ENCODE measurements at regions not wholly inside any gene's neighbourhood (a gene's known extent, or its start where the extent isn't known, plus 50 kb on each side); places are given as distances from the start of the nearest gene placed in this dataset.
"Not testable (repeated sequence)": the region's sequence is repeated elsewhere in the genome, so short reads cannot be mapped to it uniquely, and the experiment has no call there.

- H3K27ac Mint-ChIP-seq = no peak overlapping the region
- peaks cover 8% of the 10 kb centered on the region in 2 donors for H3K9me3 Mint-ChIP-seq
- ATAC-seq (replicated peaks in 1 of 2) (no peak), DNase-seq (no peak)
- H3K36me3 Mint-ChIP-seq (ENCODE audit: insufficient read depth in 2 of 2) = peaks cover 2 to 6% of the 10 kb centered on the region in 2 donors
- no peaks in the 10 kb centered on the region for H3K4me1 Mint-ChIP-seq (ENCODE audit: low read depth)
- no peak overlapping the region for H3K4me3 Mint-ChIP-seq
- no peaks in the 10 kb centered on the region for H3K27me3 Mint-ChIP-seq (ENCODE audit: low read depth)
These were observed 97.0 kb upstream of the FAM20C start for GRCh38 chr7:95180-95862.

- H3K4me1 Mint-ChIP-seq (ENCODE audit: low read depth) = no peaks in the 10 kb centered on the region
- H3K9me3 Mint-ChIP-seq = peaks cover 8% of the 10 kb centered on the region in 2 donors
- H3K27me3 Mint-ChIP-seq (ENCODE audit: low read depth) = no peaks in the 10 kb centered on the region
- H3K36me3 Mint-ChIP-seq (ENCODE audit: insufficient read depth in 2 of 2) = peaks cover 2 to 6% of the 10 kb centered on the region in 2 donors
- H3K4me3 Mint-ChIP-seq = no peak overlapping the region
- no peak for DNase-seq
- H3K27ac Mint-ChIP-seq = no peak overlapping the region
- no peak for ATAC-seq (replicated peaks in 1 of 2)
These were observed 96.5 kb upstream of the FAM20C start for GRCh38 chr7:95863-96260.

GRCh38 chr7:96861-97260 is 95.5 kb upstream of the FAM20C start:
- H3K27ac Mint-ChIP-seq = no peak overlapping the region
- H3K9me3 Mint-ChIP-seq = peaks cover 8 to 10% of the 10 kb centered on the region in 2 donors
- DNase-seq (no peak), ATAC-seq (replicated peaks in 1 of 2) (no peak)
- H3K27me3 Mint-ChIP-seq (ENCODE audit: low read depth) = no peaks in the 10 kb centered on the region
- H3K4me1 Mint-ChIP-seq (ENCODE audit: low read depth) = no peaks in the 10 kb centered on the region
- no peak overlapping the region for H3K4me3 Mint-ChIP-seq
- peaks cover 2 to 6% of the 10 kb centered on the region in 2 donors for H3K36me3 Mint-ChIP-seq (ENCODE audit: insufficient read depth in 2 of 2)

GRCh38 chr7:97310-97841 is 95.0 kb upstream of the FAM20C start:
- Mint-ChIP-seq H3K4me3 (no peak overlapping the region), H3K27ac (no peak overlapping the region), H3K27me3 (ENCODE audit: low read depth) (no peaks in the 10 kb centered on the region), H3K36me3 (ENCODE audit: insufficient read depth in 2 of 2) (peaks cover 2 to 6% of the 10 kb centered on the region in 2 donors), H3K4me1 (ENCODE audit: low read depth) (no peaks in the 10 kb centered on the region), H3K9me3 (peaks cover 8 to 10% of the 10 kb centered on the region in 2 donors)
- DNase-seq (no peak), ATAC-seq (replicated peaks in 1 of 2) (no peak)

- Mint-ChIP-seq H3K4me1 (ENCODE audit: low read depth) (no peaks in the 10 kb centered on the region), H3K36me3 (ENCODE audit: insufficient read depth in 2 of 2) (peaks cover 6% of the 10 kb centered on the region in 2 donors), H3K9me3 (peaks cover 8 to 14% of the 10 kb centered on the region in 2 donors), H3K4me3 (no peak overlapping the region), H3K27ac (no peak overlapping the region), H3K27me3 (ENCODE audit: low read depth) (peaks cover 12% of the 10 kb centered on the region)
- no peak for ATAC-seq (replicated peaks in 1 of 2)
- no peak for DNase-seq
These were observed 91.0 kb upstream of the FAM20C start for GRCh38 chr7:101146-102046.

- H3K27me3 Mint-ChIP-seq (ENCODE audit: low read depth) = peaks cover 12% of the 10 kb centered on the region
- no peak for DNase-seq
- no peaks in the 10 kb centered on the region for H3K4me1 Mint-ChIP-seq (ENCODE audit: low read depth)
- H3K4me3 Mint-ChIP-seq = no peak overlapping the region
- no peak for ATAC-seq (replicated peaks in 1 of 2)
- peaks cover 6% of the 10 kb centered on the region in 2 donors for H3K36me3 Mint-ChIP-seq (ENCODE audit: insufficient read depth in 2 of 2)
- H3K9me3 Mint-ChIP-seq = peaks cover 8 to 14% of the 10 kb centered on the region in 2 donors
- H3K27ac Mint-ChIP-seq = no peak overlapping the region
These were observed 90.2 kb upstream of the FAM20C start for GRCh38 chr7:102047-102711.

- Mint-ChIP-seq H3K9me3 (peaks cover 5 to 14% of the 10 kb centered on the region in 2 donors), H3K36me3 (ENCODE audit: insufficient read depth in 2 of 2) (peaks cover 6% of the 10 kb centered on the region in 2 donors), H3K4me3 (no peak overlapping the region), H3K27ac (no peak overlapping the region), H3K4me1 (ENCODE audit: low read depth) (no peaks in the 10 kb centered on the region), H3K27me3 (ENCODE audit: low read depth) (peaks cover 12% of the 10 kb centered on the region)
- ATAC-seq (replicated peaks in 1 of 2) (no peak), DNase-seq (no peak)
These were observed 89.7 kb upstream of the FAM20C start for GRCh38 chr7:102721-103120.

- H3K36me3 Mint-ChIP-seq (ENCODE audit: insufficient read depth in 2 of 2); H3K27ac Mint-ChIP-seq; DNase-seq; H3K4me3 Mint-ChIP-seq; H3K9me3 Mint-ChIP-seq; ATAC-seq (replicated peaks in 1 of 2); H3K4me1 Mint-ChIP-seq (ENCODE audit: low read depth): not testable (repeated sequence)
- H3K27me3 Mint-ChIP-seq (ENCODE audit: low read depth) = peaks cover 12% of the 10 kb centered on the region
These were observed 88.4 kb upstream of the FAM20C start for GRCh38 chr7:103981-104380.

GRCh38 chr7:105002-105401 is 87.4 kb upstream of the FAM20C start:
- H3K4me3 Mint-ChIP-seq = no peak overlapping the region
- H3K27ac Mint-ChIP-seq = no peak overlapping the region
- H3K9me3 Mint-ChIP-seq = peaks cover 0 to 5% of the 10 kb centered on the region in 2 donors
- H3K27me3 Mint-ChIP-seq (ENCODE audit: low read depth) = peaks cover 12% of the 10 kb centered on the region
- DNase-seq (no peak), ATAC-seq (replicated peaks in 1 of 2) (no peak)
- H3K36me3 Mint-ChIP-seq (ENCODE audit: insufficient read depth in 2 of 2) = peaks cover 0 to 3% of the 10 kb centered on the region in 2 donors
- H3K4me1 Mint-ChIP-seq (ENCODE audit: low read depth) = no peaks in the 10 kb centered on the region

GRCh38 chr7:106356-106755 is 86.0 kb upstream of the FAM20C start:
- Mint-ChIP-seq H3K4me1 (ENCODE audit: low read depth) (no peaks in the 10 kb centered on the region), H3K4me3 (no peak overlapping the region), H3K36me3 (ENCODE audit: insufficient read depth in 2 of 2) (peaks cover 0 to 3% of the 10 kb centered on the region in 2 donors), H3K9me3 (peaks cover 0 to 4% of the 10 kb centered on the region in 2 donors), H3K27ac (no peak overlapping the region), H3K27me3 (ENCODE audit: low read depth) (peaks cover 12% of the 10 kb centered on the region)
- no peak for DNase-seq
- peak; percentile 48 to 55 for ATAC-seq (replicated peaks in 1 of 2)

- H3K27me3 Mint-ChIP-seq (ENCODE audit: low read depth) = peaks cover 15% of the 10 kb centered on the region
- peaks cover 0 to 4% of the 10 kb centered on the region in 2 donors for H3K9me3 Mint-ChIP-seq
- no peaks in the 10 kb centered on the region for H3K4me1 Mint-ChIP-seq (ENCODE audit: low read depth)
- peaks cover 0 to 3% of the 10 kb centered on the region in 2 donors for H3K36me3 Mint-ChIP-seq (ENCODE audit: insufficient read depth in 2 of 2)
- no peak for ATAC-seq (replicated peaks in 1 of 2)
- no peak overlapping the region for H3K4me3 Mint-ChIP-seq
- DNase-seq = no peak
- H3K27ac Mint-ChIP-seq = no peak overlapping the region
These were observed 85.1 kb upstream of the FAM20C start for GRCh38 chr7:107233-107632.

GRCh38 chr7:107907-108306 is 84.5 kb upstream of the FAM20C start:
- H3K4me1 Mint-ChIP-seq (ENCODE audit: low read depth) = no peaks in the 10 kb centered on the region
- no peak overlapping the region for H3K4me3 Mint-ChIP-seq
- no peak for DNase-seq
- H3K9me3 Mint-ChIP-seq = peaks cover 2 to 3% of the 10 kb centered on the region in 2 donors
- H3K27ac Mint-ChIP-seq = no peak overlapping the region
- H3K36me3 Mint-ChIP-seq (ENCODE audit: insufficient read depth in 2 of 2) = peaks cover 0 to 2% of the 10 kb centered on the region in 2 donors
- peaks cover 22% of the 10 kb centered on the region for H3K27me3 Mint-ChIP-seq (ENCODE audit: low read depth)
- ATAC-seq (replicated peaks in 1 of 2) = no peak

GRCh38 chr7:109094-109493 is 83.3 kb upstream of the FAM20C start:
- DNase-seq = no peak
- H3K4me3 Mint-ChIP-seq = no peak overlapping the region
- no peaks in the 10 kb centered on the region for H3K4me1 Mint-ChIP-seq (ENCODE audit: low read depth)
- peaks cover 4 to 10% of the 10 kb centered on the region in 2 donors for H3K9me3 Mint-ChIP-seq
- no peak for ATAC-seq (replicated peaks in 1 of 2)
- peaks cover 32% of the 10 kb centered on the region for H3K27me3 Mint-ChIP-seq (ENCODE audit: low read depth)
- H3K36me3 Mint-ChIP-seq (ENCODE audit: insufficient read depth in 2 of 2) = peaks cover 4 to 9% of the 10 kb centered on the region in 2 donors
- H3K27ac Mint-ChIP-seq = no peak overlapping the region

Data from activated T-cell treated with anti-CD3 and anti-CD28 coated beads, Interleukin-2, amount 50 U/mL, for 72 hours (primary cell).